ENCODE measurements at regions not wholly inside any gene's neighbourhood (a gene's known extent, or its start where the extent isn't known, plus 50 kb on each side); places are given as distances from the start of the nearest gene placed in this dataset.

- TF ChIP-seq ZNF8 (CRISPR knock-in tag; IDR thresholded peaks at IDR 0.05) (no peak), RARB (CRISPR knock-in tag; IDR thresholded peaks at IDR 0.05) (no peak), CSDC2 (CRISPR knock-in tag; IDR thresholded peaks at IDR 0.05) (no peak), CSRNP3 (CRISPR knock-in tag; IDR thresholded peaks at IDR 0.05) (no peak), TCF4 (CRISPR knock-in tag; IDR thresholded peaks at IDR 0.05; ENCODE audit: borderline replicate concordance) (no peak), OSR1 (CRISPR knock-in tag; IDR thresholded peaks at IDR 0.05) (no peak)
- TF ChIP-seq, protein P1, sequence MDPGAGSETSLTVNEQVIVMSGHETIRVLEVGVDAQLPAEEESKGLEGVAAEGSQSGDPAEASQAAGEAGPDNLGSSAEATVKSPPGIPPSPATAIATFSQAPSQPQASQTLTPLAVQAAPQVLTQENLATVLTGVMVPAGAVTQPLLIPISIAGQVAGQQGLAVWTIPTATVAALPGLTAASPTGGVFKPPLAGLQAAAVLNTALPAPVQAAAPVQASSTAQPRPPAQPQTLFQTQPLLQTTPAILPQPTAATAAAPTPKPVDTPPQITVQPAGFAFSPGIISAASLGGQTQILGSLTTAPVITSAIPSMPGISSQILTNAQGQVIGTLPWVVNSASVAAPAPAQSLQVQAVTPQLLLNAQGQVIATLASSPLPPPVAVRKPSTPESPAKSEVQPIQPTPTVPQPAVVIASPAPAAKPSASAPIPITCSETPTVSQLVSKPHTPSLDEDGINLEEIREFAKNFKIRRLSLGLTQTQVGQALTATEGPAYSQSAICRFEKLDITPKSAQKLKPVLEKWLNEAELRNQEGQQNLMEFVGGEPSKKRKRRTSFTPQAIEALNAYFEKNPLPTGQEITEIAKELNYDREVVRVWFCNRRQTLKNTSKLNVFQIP (CRISPR knock-in tag; IDR thresholded peaks at IDR 0.05; ENCODE audit: borderline replicate concordance, low read depth), result no peak
These were observed 79.5 kb upstream of the FAM169A start for GRCh38 chr5:74945561-74946165.

Measured in SK-N-SH treated with all-trans-retinoic acid at 6 μM for 48 hours (cell line).